BLaER1 treated with 17β-estradiol and CSF1 and Interleukin-3, amounts not matched to agents 10 nM and 100 nM (cell line): ENCODE measurements at regions not wholly inside any gene's neighbourhood (a gene's known extent, or its start where the extent isn't known, plus 50 kb on each side); places are given as distances from the start of the nearest gene placed in this dataset.
"Not testable (repeated sequence)": the region's sequence is repeated elsewhere in the genome, so short reads cannot be mapped to it uniquely, and the experiment has no call there.

ENCODE experiments used
- H3K27ac ChIP-seq, 11 experiments: shearing (Covaris generic); formaldehyde crosslinking; 2 replicates each; pipeline ENCODE4 v1.8.1; 2022
- H3K27me3 ChIP-seq, 11 experiments: shearing (Covaris generic); formaldehyde crosslinking; 2 replicates each; pipeline ENCODE4 v1.8.1; 2022
- H3K36me3 ChIP-seq, 11 experiments: shearing (Covaris generic); formaldehyde crosslinking; 2 replicates each; pipeline ENCODE4 v1.8.1; 2022
- H3K4me1 ChIP-seq, 10 experiments: shearing (Covaris generic); formaldehyde crosslinking; 2 replicates each; pipeline ENCODE4 v1.8.1; 2022
- H3K4me2 ChIP-seq, 11 experiments: shearing (Covaris generic); formaldehyde crosslinking; 2 replicates each; pipeline ENCODE4 v1.8.1; 2022
- H3K4me3 ChIP-seq, 10 experiments: shearing (Covaris generic); formaldehyde crosslinking; 2 replicates each; pipeline ENCODE4 v1.8.1; 2022
- H3K9ac ChIP-seq, 11 experiments: shearing (Covaris generic); formaldehyde crosslinking; 2 replicates each; pipeline ENCODE4 v1.8.1; 2022
- H3K9me3 ChIP-seq, 11 experiments: shearing (Covaris generic); formaldehyde crosslinking; replicated peaks in 1 of 11; 2 replicates each; pipeline ENCODE4 v1.8.1; 2022
- H4K20me1 ChIP-seq, 11 experiments: shearing (Covaris generic); formaldehyde crosslinking; 2 replicates each; pipeline ENCODE4 v1.8.1; 2022
- Cebpa-rat ChIP-seq, 11 experiments: shearing (Covaris generic); IDR thresholded peaks; 2 replicates each; pipeline ENCODE4 v1.8.1; 2022

DNA sequence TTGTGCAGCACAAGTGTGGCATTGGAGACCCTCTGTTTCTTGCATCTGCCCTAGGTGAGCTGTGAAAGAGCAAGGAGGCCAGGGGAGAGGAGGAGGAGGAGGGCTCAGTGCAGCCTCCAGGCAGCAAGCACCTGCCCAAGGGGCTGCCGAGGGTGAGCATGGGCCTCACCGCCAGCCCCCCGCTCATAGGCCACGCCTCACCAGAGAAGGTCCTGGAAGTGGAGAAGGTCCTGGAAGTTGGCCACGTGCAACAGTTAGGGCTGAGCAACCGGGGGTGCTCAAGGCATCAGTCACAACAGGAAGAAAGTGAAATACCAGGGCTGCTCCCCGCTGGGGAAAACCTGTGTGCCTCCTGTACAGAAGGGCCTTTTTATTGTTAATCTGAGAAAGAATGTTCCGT is 168.9 kb downstream of the TEX29 start:
- Histone ChIP-seq H3K27me3 (no peaks in the 10 kb centered on the region), H4K20me1 (no peaks in the 10 kb centered on the region), H3K4me2 (no peak overlapping the region), H3K36me3 (0 out of 22 replicates have a peak, but pooled peaks cover 0 to 3% (median 0%) of the 10 kb centered on the region in 11 experiments), H3K4me1 (peaks cover 0 to 3% (median 0%) of the 10 kb centered on the region in 10 experiments; a peak in 9 of 20 replicates), H3K9me3 (peaks cover 29 to 44% (median 34%) of the 10 kb centered on the region in 11 experiments), H3K9ac (no peak overlapping the region), H3K27ac (no peak overlapping the region), H3K4me3 (no peak overlapping the region)
- no peak for TF ChIP-seq Cebpa-rat (IDR thresholded peaks at IDR 0.05)

DNA sequence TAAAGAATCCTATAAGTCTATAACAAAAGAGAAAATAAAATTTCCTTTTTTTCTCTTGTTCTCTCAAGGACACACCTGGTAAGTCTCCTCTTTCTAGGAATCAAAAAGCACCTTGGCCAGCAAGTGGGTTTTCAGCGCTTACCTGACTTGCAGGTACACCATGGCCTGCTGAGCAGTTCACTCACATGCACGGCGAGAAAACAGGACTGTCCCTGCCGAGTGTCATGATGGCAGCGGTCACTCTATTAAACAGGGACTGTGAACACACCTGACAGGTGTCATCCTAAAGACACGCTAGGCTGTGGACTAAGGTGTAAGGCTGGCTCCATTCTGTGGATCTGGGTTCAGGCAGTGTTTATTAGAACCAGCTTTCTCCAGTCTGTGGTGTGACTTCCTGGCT is 170.2 kb downstream of the TEX29 start:
- Histone ChIP-seq H4K20me1 (no peaks in the 10 kb centered on the region), H3K36me3 (0 out of 22 replicates have a peak, but pooled peaks cover 0 to 3% (median 0%) of the 10 kb centered on the region in 11 experiments), H3K4me3 (no peak overlapping the region), H3K27ac (no peak overlapping the region), H3K4me1 (peaks cover 0 to 14% (median 9%) of the 10 kb centered on the region in 10 experiments; a peak in 14 of 20 replicates), H3K4me2 (no peak overlapping the region), H3K9me3 (peaks cover 29 to 37% (median 32%) of the 10 kb centered on the region in 11 experiments), H3K9ac (no peak overlapping the region), H3K27me3 (no peaks in the 10 kb centered on the region)
- no peak for TF ChIP-seq Cebpa-rat (IDR thresholded peaks at IDR 0.05)

DNA sequence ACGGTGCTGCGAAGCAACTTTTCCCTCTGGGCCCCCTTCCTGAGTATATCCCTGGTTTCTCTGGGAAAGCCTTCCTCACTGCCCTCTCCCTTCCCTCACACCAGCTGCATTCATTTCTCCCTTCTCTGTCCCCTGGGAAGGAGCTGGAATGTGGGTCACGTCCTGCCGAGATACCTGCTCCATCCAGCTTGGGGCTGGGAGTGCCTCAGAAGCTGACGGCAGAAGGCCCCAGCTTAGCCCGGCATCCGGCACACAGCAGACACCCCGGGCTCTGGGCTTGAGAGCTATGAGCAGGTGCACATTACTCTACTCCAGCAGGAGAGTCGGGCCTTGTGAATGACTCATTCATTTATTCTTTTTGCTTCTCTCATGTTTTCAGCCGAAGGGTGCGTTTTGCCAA is 170.6 kb downstream of the TEX29 start:
- peaks cover 24 to 36% (median 28%) of the 10 kb centered on the region in 11 experiments for H3K9me3 ChIP-seq
- no peak overlapping the region for H3K27ac ChIP-seq
- H3K4me1 ChIP-seq: peaks cover 0 to 14% (median 9%) of the 10 kb centered on the region in 10 experiments; a peak in 14 of 20 replicates
- H3K36me3 ChIP-seq: 0 out of 22 replicates have a peak, but pooled peaks cover 0 to 3% (median 0%) of the 10 kb centered on the region in 11 experiments
- no peaks in the 10 kb centered on the region for H3K27me3 ChIP-seq
- no peak overlapping the region for H3K4me2 ChIP-seq
- no peak for TF ChIP-seq Cebpa-rat (IDR thresholded peaks at IDR 0.05)
- no peaks in the 10 kb centered on the region for H4K20me1 ChIP-seq
- no peak overlapping the region for H3K9ac ChIP-seq
- H3K4me3 ChIP-seq: no peak overlapping the region

- no peak overlapping the region for H3K4me2 ChIP-seq
- H3K4me1 ChIP-seq: peaks cover 0 to 14% (median 9%) of the 10 kb centered on the region in 10 experiments; a peak in 14 of 20 replicates
- H3K27me3 ChIP-seq: no peaks in the 10 kb centered on the region
- H3K27ac ChIP-seq: no peak overlapping the region
- H3K36me3 ChIP-seq: 0 out of 22 replicates have a peak, but pooled peaks cover 0 to 3% (median 0%) of the 10 kb centered on the region in 11 experiments
- H3K4me3 ChIP-seq: no peak overlapping the region
- no peak for TF ChIP-seq Cebpa-rat (IDR thresholded peaks at IDR 0.05)
- no peaks in the 10 kb centered on the region for H4K20me1 ChIP-seq
- peaks cover 18 to 30% (median 22%) of the 10 kb centered on the region in 11 experiments for H3K9me3 ChIP-seq
- no peak overlapping the region for H3K9ac ChIP-seq
These were observed 171.2 kb downstream of the TEX29 start for GRCh38 chr13:111491659-111492058.

- Histone ChIP-seq H3K9ac (no peak overlapping the region), H3K4me1 (peaks cover 0 to 14% (median 9%) of the 10 kb centered on the region in 10 experiments; a peak in 14 of 20 replicates), H3K36me3 (no peaks in the 10 kb centered on the region), H4K20me1 (no peaks in the 10 kb centered on the region), H3K27ac (no peak overlapping the region), H3K9me3 (peaks cover 10 to 22% (median 14%) of the 10 kb centered on the region in 11 experiments), H3K27me3 (no peaks in the 10 kb centered on the region), H3K4me2 (no peak overlapping the region), H3K4me3 (no peak overlapping the region)
- TF ChIP-seq Cebpa-rat (IDR thresholded peaks at IDR 0.05): no peak
These were observed 172.0 kb downstream of the TEX29 start for GRCh38 chr13:111492341-111492950.

DNA sequence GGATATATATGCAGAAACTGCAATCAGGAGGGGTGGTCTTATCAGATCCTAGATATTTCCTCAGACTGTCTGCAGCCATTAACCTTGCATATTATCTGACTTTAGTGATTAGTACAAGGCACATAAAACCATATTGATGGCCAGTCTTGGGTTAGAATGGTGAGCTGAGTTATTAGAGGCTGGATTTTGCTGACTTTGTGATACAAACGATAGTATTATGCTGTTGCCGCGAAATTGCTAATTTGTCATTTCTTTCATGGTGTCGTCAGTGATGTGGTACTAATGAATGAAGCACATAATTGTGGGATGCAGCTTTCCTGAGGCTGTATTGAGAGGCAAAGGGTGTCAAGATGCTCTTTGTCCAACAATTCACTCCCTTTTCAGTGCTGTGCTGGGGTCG is 172.5 kb downstream of the TEX29 start:
- Histone ChIP-seq H3K9ac (no peak overlapping the region), H3K27ac (no peak overlapping the region), H3K4me3 (no peak overlapping the region), H3K4me1 (peaks cover 0 to 14% (median 9%) of the 10 kb centered on the region in 10 experiments; a peak in 14 of 20 replicates), H3K27me3 (no peaks in the 10 kb centered on the region), H3K36me3 (no peaks in the 10 kb centered on the region), H4K20me1 (no peaks in the 10 kb centered on the region), H3K9me3 (peaks cover 5 to 17% (median 9%) of the 10 kb centered on the region in 11 experiments), H3K4me2 (no peak overlapping the region)
- TF ChIP-seq Cebpa-rat (IDR thresholded peaks at IDR 0.05): no peak

DNA sequence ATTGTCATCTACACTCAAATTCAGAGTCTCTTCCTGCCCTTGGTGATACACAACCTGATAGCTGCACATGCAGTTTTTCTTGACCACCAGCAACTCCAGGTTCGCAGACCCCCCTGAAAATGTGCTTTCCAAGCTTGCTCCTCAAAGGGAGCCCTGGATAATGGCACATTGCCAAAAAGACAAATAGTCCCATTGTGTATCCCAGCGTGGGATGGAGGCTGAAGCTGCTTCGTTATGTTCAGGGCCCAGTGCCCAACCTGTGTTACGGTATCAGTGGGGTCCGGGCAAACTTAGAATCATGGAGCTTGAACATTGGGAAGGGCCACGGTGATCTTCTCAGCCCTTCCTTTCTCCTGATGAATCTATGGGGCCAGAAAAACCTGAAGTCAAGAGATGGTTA is 173.0 kb downstream of the TEX29 start:
- H3K4me3 ChIP-seq: no peak overlapping the region
- no peak overlapping the region for H3K27ac ChIP-seq

DNA sequence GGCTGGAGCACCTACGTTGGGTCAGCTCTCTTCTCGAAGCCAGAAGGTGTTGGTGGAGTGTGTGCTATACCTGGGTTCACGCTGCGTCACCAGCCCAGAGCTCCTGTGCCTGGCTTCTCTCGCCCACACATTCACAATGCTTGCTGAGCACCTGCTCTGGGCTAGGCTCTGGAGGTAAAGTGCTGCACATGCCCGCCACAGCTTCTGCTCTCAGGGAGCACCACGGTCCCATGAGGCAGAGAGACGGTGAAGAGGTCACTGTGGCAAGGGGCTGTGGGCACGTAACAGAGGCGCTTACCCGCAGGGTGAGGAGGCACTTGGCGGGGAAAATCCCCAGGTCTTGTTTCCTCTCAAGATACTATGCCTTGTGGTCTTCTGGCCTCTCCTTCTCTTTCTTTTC is 174.2 kb downstream of the TEX29 start:
- Histone ChIP-seq H3K36me3 (no peaks in the 10 kb centered on the region), H3K4me3 (no peak overlapping the region), H3K4me2 (peak overlapping the region in 9 of 11 experiments; percentile 22 to 73 (median 57); a peak in 17 of 22 replicates), H3K9ac (no peak overlapping the region), H3K27me3 (no peaks in the 10 kb centered on the region), H3K9me3 (peaks cover 0 to 4% (median 0%) of the 10 kb centered on the region in 11 experiments; a peak in 1 of 22 replicates), H3K4me1 (peaks cover 0 to 14% (median 9%) of the 10 kb centered on the region in 10 experiments; a peak in 14 of 20 replicates), H4K20me1 (no peaks in the 10 kb centered on the region), H3K27ac (no peak overlapping the region)
- no peak for TF ChIP-seq Cebpa-rat (IDR thresholded peaks at IDR 0.05)

More for the DNA sequence above, 173.0 kb downstream of the TEX29 start:
- H4K20me1 ChIP-seq: no peaks in the 10 kb centered on the region
- no peak overlapping the region for H3K9ac ChIP-seq
- H3K9me3 ChIP-seq: peaks cover 0 to 12% (median 4%) of the 10 kb centered on the region in 11 experiments; a peak in 19 of 22 replicates
- no peaks in the 10 kb centered on the region for H3K27me3 ChIP-seq
- no peak for TF ChIP-seq Cebpa-rat (IDR thresholded peaks at IDR 0.05)
- no peak overlapping the region for H3K4me2 ChIP-seq
- peaks cover 0 to 14% (median 9%) of the 10 kb centered on the region in 10 experiments; a peak in 14 of 20 replicates for H3K4me1 ChIP-seq
- no peaks in the 10 kb centered on the region for H3K36me3 ChIP-seq

GRCh38 chr13:111501596-111502535 is 181.4 kb downstream of the TEX29 start:
- peaks cover 0 to 19% (median 10%) of the 10 kb centered on the region in 10 experiments; a peak in 14 of 20 replicates for H3K4me1 ChIP-seq
- not testable (repeated sequence) for H3K27ac ChIP-seq, H3K9ac ChIP-seq, H3K4me2 ChIP-seq, H3K36me3 ChIP-seq, H3K4me3 ChIP-seq, H3K27me3 ChIP-seq, H4K20me1 ChIP-seq
- H3K9me3 ChIP-seq: peaks cover 10 to 27% (median 18%) of the 10 kb centered on the region in 11 experiments; a peak in 19 of 22 replicates
